NCI-H446 treated with DMSO at 0.1 percent for 48 hours (cell line): ENCODE measurements at regions not wholly inside any gene's neighbourhood (a gene's known extent, or its start where the extent isn't known, plus 50 kb on each side); places are given as distances from the start of the nearest gene placed in this dataset.
"Not testable (repeated sequence)": the region's sequence is repeated elsewhere in the genome, so short reads cannot be mapped to it uniquely, and the experiment has no call there.

Experiments used
- DNase-seq: peaks from one replicate; lab custom pipeline; 2025; lab: John Stamatoyannopoulos, UW

DNA sequence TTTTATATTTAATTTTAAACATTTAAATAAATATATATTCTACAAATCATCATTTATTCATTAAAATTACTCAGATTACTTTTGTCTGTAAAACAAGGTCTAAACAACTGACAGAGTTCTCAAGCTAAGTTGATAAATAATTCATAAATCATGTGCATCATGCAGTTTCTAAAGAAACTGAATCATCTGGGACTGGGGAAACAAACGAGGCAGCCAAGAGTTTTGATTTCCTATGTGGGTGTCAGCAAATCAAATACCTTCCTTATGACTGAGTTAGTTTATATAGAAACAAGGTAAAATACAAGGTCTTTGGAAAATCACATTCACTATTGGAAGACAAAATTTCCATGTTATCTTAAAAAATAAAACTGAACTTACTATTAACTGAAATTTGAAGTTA lies 149.9 kb upstream of the BEND6 start:
- DNase-seq = peak; percentile 71

DNA sequence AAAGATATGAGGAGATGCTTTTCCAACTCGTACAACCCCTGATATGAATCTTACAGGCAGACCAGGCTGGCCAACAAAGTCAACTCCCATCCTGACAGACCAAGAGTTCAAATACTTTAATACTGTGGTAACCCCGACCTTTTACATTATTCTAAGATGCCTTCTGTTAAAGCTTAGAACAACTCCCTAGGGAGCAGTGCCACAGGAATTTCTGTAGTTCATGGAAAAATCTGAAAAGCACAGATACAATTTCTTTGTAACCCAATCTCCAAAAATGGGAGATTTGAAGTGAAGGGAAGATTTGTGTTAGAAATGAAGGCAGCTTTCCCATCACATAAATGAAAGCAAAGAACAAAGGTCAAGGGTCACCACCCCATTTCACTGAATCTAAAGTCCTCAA lies 151.3 kb upstream of the BEND6 start:
- DNase-seq = no peak

DNA sequence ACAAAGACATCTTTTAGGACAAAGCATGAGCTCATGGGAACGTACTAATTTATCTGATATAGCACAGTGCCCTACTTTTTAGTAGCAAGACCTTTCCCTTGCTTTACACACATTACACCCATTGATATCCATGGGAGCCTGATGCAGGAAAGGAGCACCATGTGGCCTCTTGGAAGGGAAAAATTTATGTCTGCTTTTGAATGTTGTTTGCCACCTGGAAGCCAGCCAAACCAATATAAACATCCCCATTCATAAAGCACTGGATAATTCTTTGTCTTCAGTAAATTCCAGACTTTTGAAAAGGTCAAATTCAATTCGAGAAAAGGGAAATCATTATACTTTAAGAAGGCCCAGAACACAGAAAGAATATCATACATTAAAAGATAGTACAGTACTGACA lies 152.3 kb upstream of the BEND6 start:
- peak; percentile 66 for DNase-seq

DNA sequence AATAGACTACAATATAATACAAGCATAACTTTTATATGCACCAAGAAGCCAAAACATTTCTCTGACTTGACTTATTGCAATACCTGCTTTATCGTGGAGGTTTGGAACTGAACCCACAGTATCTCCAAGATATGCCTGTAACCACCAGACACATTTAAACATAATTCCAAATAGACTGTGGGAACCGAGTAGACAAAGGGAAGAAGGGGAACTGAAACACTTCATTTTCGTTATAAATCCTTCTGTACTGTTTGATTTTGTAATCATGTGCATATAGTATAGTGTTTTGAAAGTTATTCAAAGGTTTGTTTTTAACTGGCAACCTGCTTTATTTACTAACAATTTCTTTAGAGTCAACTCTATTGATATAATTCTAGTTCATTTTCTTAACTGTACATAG lies 154.9 kb upstream of the BEND6 start:
- DNase-seq = no peak

DNA sequence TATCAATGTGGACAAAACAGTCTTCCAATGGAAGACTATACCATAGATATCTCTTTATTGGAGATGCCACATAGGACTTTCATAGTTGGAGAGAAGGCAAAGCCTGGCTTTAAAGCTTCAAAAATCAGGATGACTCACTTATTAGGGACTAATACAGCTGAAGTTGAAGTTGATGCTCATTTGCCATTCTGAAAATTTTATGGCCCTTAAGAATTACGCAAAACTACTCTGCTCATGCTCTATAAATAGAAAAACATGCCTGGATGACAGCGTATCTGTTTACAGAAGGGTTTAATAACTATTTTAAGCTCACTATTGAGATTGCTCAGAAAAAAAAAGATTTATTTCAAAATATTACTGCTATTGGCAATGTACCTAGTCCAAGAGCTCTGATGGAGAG lies 155.5 kb upstream of the DST start:
- no peak for DNase-seq

DNA sequence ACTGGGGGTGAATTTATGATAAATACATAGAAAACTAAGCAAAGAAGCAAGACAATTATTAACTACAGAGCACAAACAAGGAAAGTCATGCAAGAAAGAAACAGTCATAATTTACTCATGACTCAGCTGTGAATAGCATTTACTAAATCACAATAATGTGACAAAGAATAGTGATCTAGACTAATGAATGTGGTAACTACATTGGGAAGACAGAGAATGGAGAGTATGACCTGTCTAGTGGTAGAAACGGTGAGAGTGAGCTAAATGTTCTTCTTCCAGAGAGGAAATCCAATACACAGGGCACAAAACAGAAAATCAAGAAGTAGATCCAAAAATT lies 153.5 kb upstream of the DST start:
- DNase-seq = no peak

DNA sequence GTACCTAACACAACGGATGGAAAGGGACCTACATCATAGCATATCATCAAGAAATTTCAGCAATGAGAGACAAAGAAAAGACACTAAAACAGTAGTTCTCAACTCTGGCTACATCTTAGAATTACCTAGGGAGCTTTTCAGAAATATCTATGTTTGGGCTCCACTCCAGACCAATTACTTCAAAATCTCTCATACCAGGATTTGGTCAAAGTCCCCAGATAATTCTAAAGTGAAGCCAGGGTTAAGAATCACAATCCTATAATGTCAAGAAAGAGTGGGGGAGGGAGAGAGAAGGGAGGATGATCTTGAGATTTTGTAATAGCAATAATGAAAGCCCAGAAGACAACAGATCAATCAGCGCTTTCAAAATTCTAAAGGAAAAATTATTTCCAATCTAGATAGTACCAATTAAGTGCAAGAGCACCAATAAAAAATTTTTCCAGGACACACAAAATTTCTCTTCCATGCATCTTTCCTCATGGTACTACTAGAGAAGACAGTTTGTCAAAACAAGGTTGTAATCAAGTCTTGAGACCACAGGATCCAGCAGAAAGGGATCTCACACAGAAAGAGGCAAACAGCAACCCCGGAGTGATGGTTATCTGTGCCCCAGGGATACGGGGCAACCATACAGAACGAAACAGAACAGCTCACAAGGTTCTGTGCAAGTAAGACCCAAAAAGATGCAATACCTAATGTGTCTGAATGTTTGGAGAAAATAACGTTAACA lies 152.9 kb upstream of the DST start:
- DNase-seq = no peak

DNA sequence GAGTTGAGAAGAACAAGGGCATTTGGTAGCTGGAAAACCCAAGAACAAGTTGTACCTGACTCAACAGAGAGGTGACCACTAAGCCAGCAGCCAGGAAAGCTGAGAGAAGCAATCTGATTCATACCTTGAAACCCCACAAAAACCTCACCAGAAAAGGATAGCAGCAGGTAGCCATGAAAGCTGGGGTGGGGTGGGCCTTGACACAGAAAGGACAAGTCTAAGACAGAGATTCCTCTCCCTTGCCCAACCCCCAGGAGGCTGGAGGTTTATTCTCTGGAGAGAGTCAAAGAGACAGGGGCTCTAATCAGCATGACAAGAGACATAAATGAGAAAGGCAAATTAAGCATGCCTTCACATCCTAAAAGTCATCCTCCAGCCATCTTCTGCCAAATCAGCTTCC lies 151.7 kb upstream of the DST start:
- no peak for DNase-seq

DNA sequence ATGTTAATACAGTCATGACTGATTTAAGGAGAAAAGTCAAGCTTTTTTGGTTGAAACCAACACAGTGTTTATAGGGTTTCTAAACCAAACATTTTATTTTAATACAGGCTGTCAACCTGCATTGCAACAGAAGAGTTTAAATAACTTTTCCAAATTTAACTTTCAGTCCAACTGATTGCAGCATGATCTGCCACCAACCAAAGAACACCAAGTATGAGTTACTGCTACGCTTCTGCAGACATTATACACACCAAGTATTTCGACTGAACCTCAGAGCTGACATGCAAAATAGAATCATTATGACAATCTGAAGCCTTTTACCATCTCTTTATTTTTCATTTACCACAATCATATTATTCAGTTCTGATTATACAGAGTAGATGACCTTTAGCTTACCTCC lies 151.2 kb upstream of the DST start:
- DNase-seq = no peak

DNA sequence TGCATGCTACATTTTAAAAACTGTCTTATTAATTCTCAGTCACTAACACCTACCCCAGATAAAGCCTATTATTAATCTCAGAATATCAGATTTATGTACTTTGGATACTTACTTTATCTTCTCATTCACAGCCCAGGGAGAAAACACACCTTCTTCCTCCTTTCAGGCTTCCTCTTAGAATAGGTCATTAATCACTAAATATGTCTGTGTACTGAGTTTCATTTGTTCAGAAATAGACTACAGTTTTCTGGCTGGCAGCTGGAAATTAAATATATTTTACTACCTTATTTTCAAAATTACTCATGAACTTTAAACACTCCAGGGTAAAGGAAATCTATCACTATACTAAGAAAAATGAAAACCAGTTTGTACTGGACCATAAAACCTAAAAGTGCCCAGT lies 147.7 kb upstream of the DST start:
- DNase-seq = no peak

DNA sequence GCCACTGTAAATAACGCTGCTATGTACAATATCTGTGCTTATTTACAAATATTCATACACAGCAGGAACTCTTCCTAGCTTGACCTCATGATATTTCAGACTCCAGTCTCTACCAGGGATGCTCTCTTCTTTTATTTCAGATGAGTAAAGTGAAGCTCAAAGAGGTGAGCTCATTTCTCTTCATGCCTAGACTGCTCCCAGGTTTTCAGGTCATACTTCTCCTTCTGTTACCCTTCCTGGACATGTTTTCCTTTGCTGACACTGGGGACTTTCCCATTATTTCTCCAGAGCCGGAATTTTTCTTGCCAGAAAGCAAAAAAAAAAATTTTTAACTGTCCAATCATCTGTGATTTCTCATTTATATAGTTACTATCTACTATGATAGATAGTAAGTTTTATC lies 147.2 kb upstream of the DST start:
- no peak for DNase-seq

DNA sequence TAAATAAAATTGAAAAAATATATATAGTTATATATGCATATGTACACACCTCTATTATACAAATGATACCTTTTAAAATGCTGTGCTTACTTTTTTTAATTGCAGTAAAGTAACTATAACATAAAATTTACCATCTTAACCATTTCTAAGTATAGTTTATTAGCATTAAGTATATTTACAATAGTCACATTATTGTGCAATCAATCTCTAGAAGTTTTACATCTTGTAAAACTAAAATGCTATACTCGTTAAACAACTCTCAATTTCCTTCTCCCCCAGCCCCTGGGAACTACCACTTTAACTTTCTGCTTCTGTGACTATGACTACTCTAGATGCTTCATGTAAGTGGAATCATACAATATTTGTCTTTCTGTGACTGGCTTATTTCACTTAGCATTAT lies 146.7 kb upstream of the DST start:
- DNase-seq = no peak

DNA sequence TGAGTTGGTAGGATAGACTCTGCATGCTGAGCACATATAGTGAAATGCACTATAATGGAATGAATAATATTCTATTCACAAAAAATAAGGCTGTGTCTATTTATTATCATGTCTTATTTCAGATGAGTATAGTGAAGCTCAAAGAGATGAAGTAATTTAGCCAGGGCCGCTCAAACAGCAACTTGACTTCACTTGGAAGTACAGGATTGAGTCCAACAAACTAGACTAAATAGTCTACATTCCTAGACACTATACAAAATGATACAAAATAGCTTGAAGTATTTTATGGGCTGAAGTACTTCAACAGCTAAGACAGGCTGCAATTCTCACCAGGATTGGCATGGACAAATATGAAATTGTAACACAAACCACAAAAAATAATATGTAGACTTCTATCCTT lies 144.5 kb upstream of the DST start:
- no peak for DNase-seq

DNA sequence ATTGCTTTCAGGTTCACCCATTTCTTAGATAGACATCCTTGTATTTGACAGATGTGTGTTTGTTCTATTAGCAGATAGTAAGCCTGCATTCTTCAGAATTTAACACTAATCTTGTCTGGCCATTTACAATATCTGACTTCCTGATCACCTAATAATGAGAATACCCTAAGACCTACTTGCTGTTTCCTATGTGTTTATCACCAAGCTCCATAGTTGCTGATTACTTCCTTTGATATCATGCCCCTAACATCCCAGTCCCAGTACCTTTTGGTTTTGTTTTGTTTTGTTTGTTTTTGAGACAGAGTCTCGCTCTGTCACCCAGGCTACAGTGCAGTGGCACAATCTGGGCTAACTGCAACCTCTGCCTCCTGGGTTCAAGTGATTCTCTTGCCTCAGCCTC lies 143.6 kb upstream of the DST start:
- no peak for DNase-seq

DNA sequence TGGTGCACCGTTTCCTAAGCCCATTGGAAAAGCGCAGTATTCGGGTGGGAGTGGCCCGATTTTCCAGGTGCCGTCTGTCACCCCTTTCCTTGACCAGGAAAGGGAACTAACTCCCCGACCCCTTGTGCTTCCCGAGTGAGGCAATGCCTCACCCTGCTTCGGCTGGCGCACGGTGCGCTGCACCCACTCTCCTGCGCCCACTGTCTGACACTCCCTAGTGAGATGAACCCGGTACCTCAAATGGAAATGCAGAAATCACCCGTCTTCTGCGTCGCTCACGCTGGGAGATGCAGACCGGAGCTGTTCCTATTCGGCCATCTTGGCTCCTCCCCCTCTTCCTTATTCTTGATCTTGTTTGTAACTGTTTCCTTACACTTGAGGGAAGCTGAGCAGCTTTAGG lies 142.8 kb upstream of the DST start:
- DNase-seq = not testable (repeated sequence)

DNA sequence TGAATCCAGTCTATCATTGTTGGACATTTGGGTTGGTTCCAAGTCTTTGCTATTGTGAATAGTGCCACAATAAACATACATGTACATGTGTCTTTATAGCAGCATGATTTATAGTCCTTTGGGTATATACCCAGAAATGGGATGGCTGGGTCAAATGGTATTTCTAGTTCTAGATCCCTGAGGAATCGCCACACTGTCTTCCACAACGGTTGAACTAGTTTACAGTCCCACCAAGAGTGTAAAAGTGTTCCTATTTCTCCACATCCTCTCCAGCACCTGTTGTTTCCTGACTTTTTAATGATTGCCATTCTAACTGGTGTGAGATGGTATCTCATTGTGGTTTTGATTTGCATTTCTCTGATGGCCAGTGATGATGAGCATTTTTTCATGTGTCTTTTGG lies 137.4 kb upstream of the DST start:
- not testable (repeated sequence) for DNase-seq

DNA sequence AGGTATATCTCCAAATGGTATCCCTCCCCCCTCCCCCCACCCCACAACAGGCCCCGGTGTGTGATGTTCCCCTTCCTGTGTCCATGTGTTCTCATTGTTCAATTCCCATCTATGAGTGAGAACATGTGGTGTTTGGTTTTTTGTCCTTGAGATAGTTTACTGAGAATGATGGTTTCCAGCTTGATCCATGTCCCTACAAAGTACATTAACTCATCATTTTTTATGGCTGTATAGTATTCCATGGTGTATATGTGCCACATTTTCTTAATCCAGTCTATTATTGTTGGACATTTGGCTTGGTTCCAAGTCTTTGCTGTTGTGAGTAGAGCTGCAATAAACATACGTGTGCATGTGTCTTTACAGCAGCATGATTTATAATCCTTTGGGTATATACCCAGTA lies 135.8 kb upstream of the DST start:
- not testable (repeated sequence) for DNase-seq

DNA sequence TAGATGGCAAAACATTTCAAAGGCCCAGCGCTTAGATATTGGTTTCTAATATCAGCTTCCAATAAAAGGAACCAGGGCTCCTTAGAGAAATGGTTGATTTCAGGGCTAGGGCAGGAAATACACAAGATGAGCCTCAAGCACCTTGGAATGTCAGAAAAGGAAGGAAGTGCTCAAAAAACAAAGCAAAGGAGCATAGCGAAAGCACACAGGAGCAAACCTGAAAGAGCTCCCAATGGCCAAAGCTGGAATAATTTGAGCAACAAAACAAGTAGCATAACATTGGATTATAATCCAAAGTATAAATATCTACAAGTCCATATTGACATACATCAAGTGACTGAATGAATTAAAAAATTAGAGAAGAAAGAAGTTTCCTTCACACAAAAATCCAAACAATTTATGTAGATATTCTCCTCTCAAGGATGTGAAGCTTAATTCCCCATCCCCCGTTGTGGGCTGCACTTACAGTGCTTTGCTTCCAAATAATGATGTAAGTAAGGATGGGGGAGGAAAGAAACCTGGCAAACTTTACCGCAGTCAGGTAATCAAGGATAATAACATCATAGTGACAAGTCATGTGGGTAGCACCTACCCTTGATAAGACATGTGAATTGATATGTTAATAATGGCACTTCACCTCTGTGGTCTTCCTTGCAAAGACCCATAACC lies 132.9 kb upstream of the DST start:
- DNase-seq = no peak

DNA sequence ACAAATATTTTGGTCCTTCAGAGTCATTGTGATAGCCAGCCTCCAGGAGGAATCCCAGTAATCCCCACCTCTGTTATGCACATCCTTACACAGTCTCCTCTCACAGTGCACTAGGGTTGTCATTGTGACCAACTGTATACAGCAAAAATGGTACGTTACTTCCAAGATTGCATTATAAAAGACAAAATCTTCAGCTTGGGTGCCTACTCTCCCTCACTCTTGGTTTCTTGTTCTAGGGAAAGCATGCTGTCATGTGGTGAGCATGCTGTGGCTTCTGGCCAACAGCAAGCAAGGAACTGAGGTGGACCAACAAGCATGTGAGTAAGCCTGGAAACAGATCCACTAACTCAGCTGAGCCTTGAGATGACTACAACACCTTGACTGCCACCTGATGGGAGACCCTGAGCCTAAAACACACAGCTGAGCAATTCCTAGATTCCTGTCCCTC lies 130.1 kb upstream of the DST start:
- no peak for DNase-seq

DNA sequence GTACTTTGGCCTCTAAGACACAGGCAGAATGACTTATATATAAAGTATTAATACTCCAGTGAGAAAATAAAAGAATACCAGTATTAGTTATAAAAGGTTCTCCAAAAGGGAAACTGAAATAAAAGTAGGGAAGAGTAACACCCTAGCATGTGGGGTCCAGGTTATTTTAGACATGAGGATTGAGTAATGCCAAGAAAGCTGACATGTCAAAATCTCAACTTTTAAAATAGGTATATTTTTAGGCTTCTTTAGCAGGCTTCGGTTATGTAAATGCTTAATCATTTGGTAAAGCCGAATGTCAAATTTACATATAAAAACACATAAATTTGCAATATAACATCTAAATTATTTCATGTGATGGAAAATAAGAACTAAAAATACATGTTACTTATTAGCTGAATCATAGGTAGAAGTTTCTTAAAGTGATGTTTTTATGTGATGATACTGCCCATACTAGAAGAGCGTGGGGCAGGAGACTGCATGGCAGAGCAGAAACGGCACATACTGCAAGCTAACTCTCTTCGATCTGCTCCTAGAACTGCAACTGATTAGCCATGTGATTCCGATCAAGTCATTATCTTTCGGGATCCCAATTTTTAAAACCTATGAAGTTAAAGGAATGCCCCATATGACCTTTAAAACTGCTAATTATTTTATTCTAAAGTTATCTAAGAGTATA lies 129.4 kb upstream of the DST start:
- DNase-seq = no peak

DNA sequence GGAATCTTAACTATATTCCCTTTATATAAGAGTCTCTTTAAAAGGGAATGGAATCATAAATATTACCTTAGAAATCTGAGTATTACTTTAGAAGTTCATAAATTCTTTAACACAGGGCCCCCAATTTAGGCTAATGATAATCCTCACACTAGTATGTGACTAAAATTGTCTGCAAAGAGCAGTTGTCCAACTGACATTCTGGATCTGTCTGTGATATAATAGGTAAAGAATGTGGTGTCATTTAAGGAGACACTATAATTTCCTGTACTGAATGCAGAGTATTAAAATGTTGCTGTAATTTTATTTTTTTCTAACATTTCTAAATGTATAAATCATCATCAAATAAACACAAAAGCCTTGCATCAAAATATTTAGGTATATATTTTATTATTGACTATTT lies 128.5 kb upstream of the DST start:
- no peak for DNase-seq

DNA sequence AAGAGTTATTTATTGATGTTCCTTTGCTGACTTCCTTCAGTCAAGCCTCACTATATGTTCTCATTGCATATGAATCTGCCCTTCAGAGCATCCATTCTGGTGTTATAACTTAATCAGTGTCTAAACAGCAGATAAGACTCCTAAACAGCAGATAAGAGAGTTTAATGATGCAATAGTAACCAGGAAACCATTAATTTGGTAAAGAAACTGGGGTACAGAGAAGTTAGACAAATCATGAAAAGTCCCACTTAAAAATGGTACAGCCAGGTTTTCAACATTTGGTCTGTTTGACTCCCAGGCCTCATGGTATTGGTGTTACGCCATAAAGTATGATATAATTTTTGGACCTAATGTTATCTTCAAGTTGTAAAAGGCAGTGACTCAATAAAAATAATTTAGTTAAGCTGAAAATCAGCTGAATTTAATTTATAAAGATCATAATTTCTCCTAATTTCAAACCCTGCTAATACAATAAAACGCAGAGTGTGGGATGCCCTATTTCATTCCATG lies 127.4 kb upstream of the DST start:
- no peak for DNase-seq

DNA sequence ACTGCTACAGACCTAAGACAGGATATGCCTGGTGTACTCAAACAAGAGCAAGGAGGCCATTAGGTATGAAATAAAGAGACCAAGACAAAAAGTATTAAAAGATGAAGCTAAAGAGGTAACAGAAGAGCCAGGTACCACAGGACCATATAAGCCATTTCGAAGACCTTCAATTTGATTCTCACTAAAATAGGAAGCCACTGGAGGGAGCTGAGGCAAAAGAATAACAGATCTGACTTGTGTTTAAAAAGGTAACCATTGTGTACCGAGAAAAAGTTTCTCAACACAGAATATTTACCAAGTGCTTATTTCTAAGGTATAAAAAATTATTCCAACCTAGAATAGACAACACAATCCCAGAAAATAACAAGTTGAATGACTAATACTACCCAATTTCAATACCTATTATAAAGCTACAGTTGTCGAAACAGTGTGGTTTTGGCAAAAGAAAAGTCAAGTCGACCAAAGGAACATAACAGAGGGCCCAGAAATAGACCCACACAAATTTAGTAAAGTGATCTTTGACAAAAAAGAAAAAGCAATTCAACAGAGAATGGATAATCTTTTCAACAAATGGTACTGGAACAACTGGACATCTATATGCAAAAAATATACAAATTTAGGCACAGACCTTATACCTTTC lies 125.3 kb upstream of the DST start:
- DNase-seq = no peak
